Stomach (tissue), 8 donors: ENCODE measurements at regions not wholly inside any gene's neighbourhood (a gene's known extent, or its start where the extent isn't known, plus 50 kb on each side); places are given as distances from the start of the nearest gene placed in this dataset.

Source experiments
- DNase-seq, 2 donors: peaks; one replicate each; pipeline versions ENCODE4 v3.0.0 to v3.0.0-alpha.2; 2013 to 2019
- H3K27ac ChIP-seq, 5 donors: fragments of 200-600 bp in 4 of 5; sonication (generic) in 4 of 5; one replicate each; pipeline ENCODE4 v1.5.1; 2013 to 2019; ENCODE audit warnings: mild to moderate bottlenecking in 1 of 5, moderate library complexity in 1 of 5
- H3K27me3 ChIP-seq, 3 donors: fragments of 200-600 bp; sonication (generic); one replicate each; pipeline ENCODE4 v1.5.1; 2017 to 2019; ENCODE audit warnings: mixed run types in 1 of 3
- H3K36me3 ChIP-seq, 4 donors: fragments of 200-600 bp; sonication (generic); 1 replicate in 3 of 4; 2 replicates in 1 of 4; pipeline ENCODE4 v1.5.1; 2016 to 2019
- H3K4me1 ChIP-seq, 4 donors: fragments of 200-600 bp; sonication (generic); one replicate each; pipeline ENCODE4 v1.5.1; 2016 to 2019
- H3K4me3 ChIP-seq, 4 donors: fragments of 200-600 bp; sonication (generic) in 3 of 4; one replicate each; pipeline ENCODE4 v1.5.1; 2016 to 2019; ENCODE audit warnings: mild to moderate bottlenecking in 1 of 4
- H3K9me3 ChIP-seq, 4 donors: fragments of 200-600 bp; sonication (generic); one replicate each; pipeline ENCODE4 v1.5.1; 2016 to 2019
- CTCF ChIP-seq, 7 experiments: fragments of 450-650 bp in 4 of 7; fragments of 200-600 bp in 3 of 7; sonication (generic) in 3 of 7; IDR thresholded peaks; one replicate each; pipeline ENCODE4 v1.5.1; 2016 to 2019; ENCODE audit warnings: antibody characterized with exemption in 7 of 7, control low read depth in 2 of 7, mild to moderate bottlenecking in 1 of 7
- EP300 ChIP-seq: sonication (generic); formaldehyde crosslinking; IDR thresholded peaks from one replicate; pipeline ENCODE4 v1.6.1; 2017; ENCODE audit warnings: antibody characterized with exemption
- POLR2A ChIP-seq, 4 donors: fragments of 450-650 bp; IDR thresholded peaks; one replicate each; pipeline ENCODE4 v1.6.1; 2016; ENCODE audit warnings: antibody characterized with exemption in 4 of 4, control low read depth in 2 of 4, mild to moderate bottlenecking in 1 of 4, moderate library complexity in 1 of 4
- POLR2AphosphoS5 ChIP-seq, 3 donors: sonication (generic); formaldehyde crosslinking; IDR thresholded peaks; one replicate each; pipeline ENCODE4 v1.6.1; 2016; ENCODE audit warnings: antibody characterized with exemption in 3 of 3
- WGBS, 5 donors: extraction: QIAGEN DNeasy Blood & Tissue Kit in 3 of 5; methylation state at CpG; one replicate each; pipeline versions ENCODE4 v1.1.5 to v1.1.7; 2013 to 2018; 5-methylcytosine and 5-hydroxymethylcytosine counted together
- intact Hi-C: fragments of 100-400 bp; cut with DNase I; formaldehyde crosslinking; loops from one replicate; pipeline ENCODE4 v1.15.1; 2023; ENCODE audit warnings: low total_unique reads
- donor health status: healthy with polysubstance abuse.
- donor health status: Bipolar disorder and iron deficiency.
- donor health status: healthy.

- intact Hi-C loops, result no loop called here
- Histone ChIP-seq H3K27me3 (no peaks in the 10 kb centered on the region), H3K4me3 (no peak overlapping the region), H3K9me3 (peaks cover 0 to 5% (median 0%) of the 10 kb centered on the region in 4 donors), H3K36me3 (no peaks in the 10 kb centered on the region), H3K4me1 (no peaks in the 10 kb centered on the region), H3K27ac (no peak overlapping the region)
- 81 to 92% (median 83%) methylated on average over 1 of the region's 1 CpG for WGBS, 5 donors
- no peak for TF ChIP-seq CTCF (IDR thresholded peaks at IDR 0.05)
- no peak for TF ChIP-seq POLR2AphosphoS5 (IDR thresholded peaks at IDR 0.05)
- TF ChIP-seq EP300, result no peak
- TF ChIP-seq POLR2A (IDR thresholded peaks at IDR 0.05), result no peak
- DNase-seq, result no peak
Observed at GRCh38 chr3:106640353-106640752, 736.9 kb upstream of the CCDC54 start.

- intact Hi-C loops, result no loop called here
- no peaks in the 10 kb centered on the region for H3K4me1 ChIP-seq
- H3K27me3 ChIP-seq, result no peaks in the 10 kb centered on the region
- H3K36me3 ChIP-seq, result no peaks in the 10 kb centered on the region
- no peak overlapping the region for H3K27ac ChIP-seq
- TF ChIP-seq POLR2A (IDR thresholded peaks at IDR 0.05), result no peak
- no peak for TF ChIP-seq EP300
- TF ChIP-seq CTCF (IDR thresholded peaks at IDR 0.05), result no peak
- no peak for TF ChIP-seq POLR2AphosphoS5 (IDR thresholded peaks at IDR 0.05)
- H3K9me3 ChIP-seq, result peaks cover 0 to 5% (median 0%) of the 10 kb centered on the region in 4 donors
- no peak for DNase-seq
- no peak overlapping the region for H3K4me3 ChIP-seq
Observed at GRCh38 chr3:106642161-106642560, 735.1 kb upstream of the CCDC54 start.

- Histone ChIP-seq H3K27ac (no peak overlapping the region), H3K36me3 (no peaks in the 10 kb centered on the region), H3K4me3 (no peak overlapping the region), H3K4me1 (no peaks in the 10 kb centered on the region), H3K9me3 (peaks cover 0 to 5% (median 0%) of the 10 kb centered on the region in 4 donors), H3K27me3 (no peaks in the 10 kb centered on the region)
- TF ChIP-seq CTCF (IDR thresholded peaks at IDR 0.05) (no peak), POLR2A (IDR thresholded peaks at IDR 0.05) (no peak)
- intact Hi-C loops, result no loop called here
- WGBS, 5 donors, result 96 to 100% (median 97%) methylated on average over 1 to 33 of the region's 33 CpGs
- no peak for DNase-seq
Observed at GRCh38 chr3:106643684-106644161, 733.5 kb upstream of the CCDC54 start.

- 69 to 75% (median 73%) methylated on average over 2 of the region's 2 CpGs for WGBS, 5 donors
- no peak for TF ChIP-seq POLR2AphosphoS5 (IDR thresholded peaks at IDR 0.05)
- no peak for TF ChIP-seq CTCF (IDR thresholded peaks at IDR 0.05)
- no peak for TF ChIP-seq EP300
- no peak for TF ChIP-seq POLR2A (IDR thresholded peaks at IDR 0.05)
- intact Hi-C loops, result no loop called here
- Histone ChIP-seq H3K4me1 (no peaks in the 10 kb centered on the region), H3K4me3 (no peak overlapping the region), H3K9me3 (no peaks in the 10 kb centered on the region), H3K27ac (no peak overlapping the region), H3K27me3 (no peaks in the 10 kb centered on the region), H3K36me3 (no peaks in the 10 kb centered on the region)
- DNase-seq, result no peak
Observed at GRCh38 chr3:106673926-106674569, 703.2 kb upstream of the CCDC54 start.
